ENCODE measurements at regions not wholly inside any gene's neighbourhood (a gene's known extent, or its start where the extent isn't known, plus 50 kb on each side); places are given as distances from the start of the nearest gene placed in this dataset.
A peak's percentile ranks its signal among the peaks of the same experiment; 100 is the strongest.
"Not testable (repeated sequence)": the region's sequence is repeated elsewhere in the genome, so short reads cannot be mapped to it uniquely, and the experiment has no call there.

GRCh38 chr3:194879991-194880939, 194.6 kb downstream of the FAM43A start:
- peak; percentile 39 for DNase-seq (ENCODE audit: low read depth)
- peaks cover 16% of the 10 kb centered on the region for H3K4me1 ChIP-seq (ENCODE audit: control insufficient read depth, insufficient read depth, low read length)

GRCh38 chr3:194880940-194881925, 195.6 kb downstream of the FAM43A start:
- H3K9ac ChIP-seq (ENCODE audit: low read length): no peak overlapping the region
- H3K4me3 ChIP-seq (ENCODE audit: low read length): no peak overlapping the region
- H3K9me3 ChIP-seq (ENCODE audit: control insufficient read depth, low read length): peaks cover 15% of the 10 kb centered on the region
- no peak for DNase-seq (ENCODE audit: low read depth)
- H3K27me3 ChIP-seq (replicated peaks; ENCODE audit: control insufficient read depth, insufficient read depth, low read length): no peaks in the 10 kb centered on the region
- H3K36me3 ChIP-seq (ENCODE audit: control insufficient read depth, insufficient read depth, low read length, severe bottlenecking): no peaks in the 10 kb centered on the region
- H3K4me1 ChIP-seq (ENCODE audit: control insufficient read depth, insufficient read depth, low read length): peaks cover 16% of the 10 kb centered on the region

More at GRCh38 chr3:194879991-194880939, 194.6 kb downstream of the FAM43A start:
- Histone ChIP-seq H3K36me3 (ENCODE audit: control insufficient read depth, insufficient read depth, low read length, severe bottlenecking) (no peaks in the 10 kb centered on the region), H3K9me3 (ENCODE audit: control insufficient read depth, low read length) (peaks cover 15% of the 10 kb centered on the region), H3K9ac (ENCODE audit: low read length) (no peak overlapping the region), H3K4me3 (ENCODE audit: low read length) (no peak overlapping the region), H3K27me3 (replicated peaks; ENCODE audit: control insufficient read depth, insufficient read depth, low read length) (no peaks in the 10 kb centered on the region)

GRCh38 chr3:194884649-194885315, 199.1 kb downstream of the FAM43A start:
- peaks cover 18% of the 10 kb centered on the region for H3K9me3 ChIP-seq (ENCODE audit: control insufficient read depth, low read length)
- peaks cover 4% of the 10 kb centered on the region for H3K4me1 ChIP-seq (ENCODE audit: control insufficient read depth, insufficient read depth, low read length)
- no peak for DNase-seq (ENCODE audit: low read depth)
- H3K27me3 ChIP-seq (replicated peaks; ENCODE audit: control insufficient read depth, insufficient read depth, low read length): no peaks in the 10 kb centered on the region
- no peaks in the 10 kb centered on the region for H3K36me3 ChIP-seq (ENCODE audit: control insufficient read depth, insufficient read depth, low read length, severe bottlenecking)
- H3K9ac ChIP-seq (ENCODE audit: low read length): no peak overlapping the region
- H3K4me3 ChIP-seq (ENCODE audit: low read length): no peak overlapping the region

- H3K9me3 ChIP-seq (ENCODE audit: control insufficient read depth, low read length): peaks cover 18% of the 10 kb centered on the region
- no peak for DNase-seq (ENCODE audit: low read depth)
- H3K36me3 ChIP-seq (ENCODE audit: control insufficient read depth, insufficient read depth, low read length, severe bottlenecking): no peaks in the 10 kb centered on the region
- no peaks in the 10 kb centered on the region for H3K27me3 ChIP-seq (replicated peaks; ENCODE audit: control insufficient read depth, insufficient read depth, low read length)
- H3K4me1 ChIP-seq (ENCODE audit: control insufficient read depth, insufficient read depth, low read length): no peaks in the 10 kb centered on the region
- no peak overlapping the region for H3K9ac ChIP-seq (ENCODE audit: low read length)
- no peak overlapping the region for H3K4me3 ChIP-seq (ENCODE audit: low read length)
Measured at GRCh38 chr3:194885766-194886165, 200.1 kb downstream of the FAM43A start.

GRCh38 chr3:194886836-194887235, 201.2 kb downstream of the FAM43A start:
- no peak overlapping the region for H3K4me3 ChIP-seq (ENCODE audit: low read length)
- no peak for DNase-seq (ENCODE audit: low read depth)
- no peaks in the 10 kb centered on the region for H3K36me3 ChIP-seq (ENCODE audit: control insufficient read depth, insufficient read depth, low read length, severe bottlenecking)
- H3K27me3 ChIP-seq (replicated peaks; ENCODE audit: control insufficient read depth, insufficient read depth, low read length): no peaks in the 10 kb centered on the region
- H3K9ac ChIP-seq (ENCODE audit: low read length): no peak overlapping the region
- H3K9me3 ChIP-seq (ENCODE audit: control insufficient read depth, low read length): peaks cover 18% of the 10 kb centered on the region
- no peaks in the 10 kb centered on the region for H3K4me1 ChIP-seq (ENCODE audit: control insufficient read depth, insufficient read depth, low read length)

GRCh38 chr3:194888062-194888461, 202.4 kb downstream of the FAM43A start:
- not testable (repeated sequence) for H3K4me3 ChIP-seq (ENCODE audit: low read length); H3K9ac ChIP-seq (ENCODE audit: low read length); H3K36me3 ChIP-seq (ENCODE audit: control insufficient read depth, insufficient read depth, low read length, severe bottlenecking); H3K27me3 ChIP-seq (replicated peaks; ENCODE audit: control insufficient read depth, insufficient read depth, low read length); DNase-seq (ENCODE audit: low read depth); H3K4me1 ChIP-seq (ENCODE audit: control insufficient read depth, insufficient read depth, low read length)
- peaks cover 18% of the 10 kb centered on the region for H3K9me3 ChIP-seq (ENCODE audit: control insufficient read depth, low read length)

- Histone ChIP-seq H3K9ac (ENCODE audit: low read length) (no peak overlapping the region), H3K9me3 (ENCODE audit: control insufficient read depth, low read length) (peaks cover 14% of the 10 kb centered on the region), H3K4me1 (ENCODE audit: control insufficient read depth, insufficient read depth, low read length) (no peaks in the 10 kb centered on the region), H3K27me3 (replicated peaks; ENCODE audit: control insufficient read depth, insufficient read depth, low read length) (no peaks in the 10 kb centered on the region), H3K36me3 (ENCODE audit: control insufficient read depth, insufficient read depth, low read length, severe bottlenecking) (no peaks in the 10 kb centered on the region), H3K4me3 (ENCODE audit: low read length) (no peak overlapping the region)
- no peak for DNase-seq (ENCODE audit: low read depth)
Measured at GRCh38 chr3:194888916-194889315, 203.2 kb downstream of the FAM43A start.

- Histone ChIP-seq H3K4me3 (ENCODE audit: low read length) (no peak overlapping the region), H3K36me3 (ENCODE audit: control insufficient read depth, insufficient read depth, low read length, severe bottlenecking) (no peaks in the 10 kb centered on the region), H3K9ac (ENCODE audit: low read length) (no peak overlapping the region), H3K9me3 (ENCODE audit: control insufficient read depth, low read length) (peaks cover 8% of the 10 kb centered on the region), H3K4me1 (ENCODE audit: control insufficient read depth, insufficient read depth, low read length) (no peaks in the 10 kb centered on the region), H3K27me3 (replicated peaks; ENCODE audit: control insufficient read depth, insufficient read depth, low read length) (no peaks in the 10 kb centered on the region)
- DNase-seq (ENCODE audit: low read depth): no peak
Measured at GRCh38 chr3:194890091-194890490, 204.4 kb downstream of the FAM43A start.

GRCh38 chr3:194893121-194893987, 207.7 kb downstream of the FAM43A start:
- Histone ChIP-seq H3K4me1 (ENCODE audit: control insufficient read depth, insufficient read depth, low read length) (no peaks in the 10 kb centered on the region), H3K27me3 (replicated peaks; ENCODE audit: control insufficient read depth, insufficient read depth, low read length) (no peaks in the 10 kb centered on the region), H3K4me3 (ENCODE audit: low read length) (no peak overlapping the region), H3K9me3 (ENCODE audit: control insufficient read depth, low read length) (peaks cover 11% of the 10 kb centered on the region), H3K9ac (ENCODE audit: low read length) (no peak overlapping the region), H3K36me3 (ENCODE audit: control insufficient read depth, insufficient read depth, low read length, severe bottlenecking) (no peaks in the 10 kb centered on the region)
- no peak for DNase-seq (ENCODE audit: low read depth)

- H3K36me3 ChIP-seq (ENCODE audit: control insufficient read depth, insufficient read depth, low read length, severe bottlenecking): no peaks in the 10 kb centered on the region
- no peaks in the 10 kb centered on the region for H3K27me3 ChIP-seq (replicated peaks; ENCODE audit: control insufficient read depth, insufficient read depth, low read length)
- DNase-seq (ENCODE audit: low read depth): no peak
Measured at GRCh38 chr3:194894538-194894937, 208.9 kb downstream of the FAM43A start.

More at GRCh38 chr3:194894538-194894937, 208.9 kb downstream of the FAM43A start:
- no peaks in the 10 kb centered on the region for H3K4me1 ChIP-seq (ENCODE audit: control insufficient read depth, insufficient read depth, low read length)
- peaks cover 18% of the 10 kb centered on the region for H3K9me3 ChIP-seq (ENCODE audit: control insufficient read depth, low read length)
- H3K4me3 ChIP-seq (ENCODE audit: low read length): no peak overlapping the region
- H3K9ac ChIP-seq (ENCODE audit: low read length): no peak overlapping the region

All from adipocyte (in vitro differentiated cells).